ENCODE measurements at regions not wholly inside any gene's neighbourhood (a gene's known extent, or its start where the extent isn't known, plus 50 kb on each side); places are given as distances from the start of the nearest gene placed in this dataset.
"Not testable (repeated sequence)": the region's sequence is repeated elsewhere in the genome, so short reads cannot be mapped to it uniquely, and the experiment has no call there.

DNA sequence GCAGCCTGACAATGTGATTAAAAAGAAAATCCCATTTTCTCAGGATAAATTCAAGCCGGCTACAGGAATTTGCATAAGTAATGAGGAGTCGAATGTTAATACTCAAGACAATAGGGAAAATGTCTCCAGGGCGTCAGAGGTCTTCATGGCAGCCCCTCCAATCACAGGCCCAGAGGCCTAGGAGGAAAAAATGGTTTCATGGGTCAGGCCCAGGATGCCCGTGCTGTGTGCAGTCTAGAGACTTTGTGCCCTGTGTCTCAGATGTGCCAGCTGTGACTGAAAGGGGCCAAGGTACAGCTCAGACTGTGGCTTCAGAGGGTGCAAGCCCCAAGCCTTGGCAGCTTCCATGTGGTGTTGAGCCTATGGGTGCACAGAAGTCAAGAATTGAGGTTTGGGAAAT, 66.3 kb upstream of the AGR3 start:
- H3K4me3 ChIP-seq (ENCODE audit: low read length in 3 of 3); H3K9me3 ChIP-seq (ENCODE audit: control insufficient read depth in 3 of 3, low read length in 3 of 3); H3K36me3 ChIP-seq (ENCODE audit: control insufficient read depth in 3 of 3, insufficient read depth in 3 of 3, low read length in 3 of 3); H3K4me1 ChIP-seq (ENCODE audit: control insufficient read depth in 3 of 3, insufficient read depth in 3 of 3, low read length in 3 of 3); H3K27me3 ChIP-seq (ENCODE audit: control insufficient read depth in 3 of 3, insufficient read depth in 3 of 3, low read length in 3 of 3); H3K27ac ChIP-seq (ENCODE audit: low read depth, low read length); H3K9ac ChIP-seq (ENCODE audit: low read depth in 1 of 3, low read length in 3 of 3): not testable (repeated sequence)

GRCh38 chr7:16951483-16952080, 69.8 kb upstream of the AGR3 start:
- H3K9me3 ChIP-seq (ENCODE audit: control insufficient read depth in 3 of 3, low read length in 3 of 3): no peaks in the 10 kb centered on the region
- H3K36me3 ChIP-seq (ENCODE audit: control insufficient read depth in 3 of 3, insufficient read depth in 3 of 3, low read length in 3 of 3): no peaks in the 10 kb centered on the region
- H3K27ac ChIP-seq (ENCODE audit: low read depth, low read length): no peak overlapping the region
- H3K4me3 ChIP-seq (ENCODE audit: low read length in 3 of 3): no peak overlapping the region
- no peaks in the 10 kb centered on the region for H3K27me3 ChIP-seq (ENCODE audit: control insufficient read depth in 3 of 3, insufficient read depth in 3 of 3, low read length in 3 of 3)
- H3K9ac ChIP-seq (ENCODE audit: low read depth in 1 of 3, low read length in 3 of 3): no peak overlapping the region
- peaks cover 0 to 5% (median 5%) of the 10 kb centered on the region in 3 donors for H3K4me1 ChIP-seq (ENCODE audit: control insufficient read depth in 3 of 3, insufficient read depth in 3 of 3, low read length in 3 of 3)

DNA sequence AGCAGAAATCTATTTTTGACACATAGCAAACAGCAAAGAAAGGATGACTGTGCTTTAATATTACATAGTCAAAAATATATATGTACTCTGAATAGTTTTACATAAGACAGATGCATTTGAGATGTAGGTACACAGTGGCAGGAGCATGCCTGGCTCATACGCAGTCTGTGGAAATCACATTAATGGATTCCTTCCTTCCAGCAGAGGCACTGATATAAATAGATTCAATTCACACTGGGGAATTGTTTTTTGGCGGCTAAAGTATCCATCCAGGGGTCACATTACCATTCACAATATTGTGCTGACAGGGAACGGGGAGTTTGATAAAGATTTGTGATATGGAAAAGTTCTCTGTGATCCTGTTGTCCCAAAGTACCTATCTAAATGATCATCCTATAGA, 72.5 kb upstream of the AGR3 start:
- no peaks in the 10 kb centered on the region for H3K27me3 ChIP-seq (ENCODE audit: control insufficient read depth in 3 of 3, insufficient read depth in 3 of 3, low read length in 3 of 3)
- H3K36me3 ChIP-seq (ENCODE audit: control insufficient read depth in 3 of 3, insufficient read depth in 3 of 3, low read length in 3 of 3): no peaks in the 10 kb centered on the region
- no peaks in the 10 kb centered on the region for H3K9me3 ChIP-seq (ENCODE audit: control insufficient read depth in 3 of 3, low read length in 3 of 3)
- H3K27ac ChIP-seq (ENCODE audit: low read depth, low read length): no peak overlapping the region
- no peak overlapping the region for H3K9ac ChIP-seq (ENCODE audit: low read depth in 1 of 3, low read length in 3 of 3)
- peaks cover 0 to 5% (median 5%) of the 10 kb centered on the region in 3 donors for H3K4me1 ChIP-seq (ENCODE audit: control insufficient read depth in 3 of 3, insufficient read depth in 3 of 3, low read length in 3 of 3)
- H3K4me3 ChIP-seq (ENCODE audit: low read length in 3 of 3): no peak overlapping the region

DNA sequence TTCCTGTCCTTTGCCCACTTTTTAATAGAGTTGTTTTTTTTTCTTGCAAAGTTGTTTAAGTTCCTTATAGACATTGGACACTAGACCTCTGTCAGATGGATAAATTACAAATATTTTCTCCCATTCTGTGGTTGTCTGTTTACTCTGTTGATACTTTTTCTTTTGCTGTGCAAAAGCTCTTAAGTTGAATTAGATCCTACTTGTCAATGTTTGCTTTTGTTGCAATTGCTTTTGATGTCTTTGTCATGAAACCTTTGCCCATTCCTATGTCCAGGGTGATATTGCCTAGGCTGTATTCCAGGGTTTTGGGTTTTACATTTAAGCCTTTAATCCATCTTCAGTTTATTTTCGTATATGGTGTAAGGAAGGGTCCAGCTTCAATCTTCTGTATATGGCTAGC, 76.9 kb upstream of the AGR3 start:
- Histone ChIP-seq H3K9me3 (ENCODE audit: control insufficient read depth in 3 of 3, low read length in 3 of 3) (no peaks in the 10 kb centered on the region), H3K27ac (ENCODE audit: low read depth, low read length) (no peak overlapping the region)

GRCh38 chr7:16960337-16960965, 78.7 kb upstream of the AGR3 start:
- Histone ChIP-seq H3K27me3 (ENCODE audit: control insufficient read depth in 3 of 3, insufficient read depth in 3 of 3, low read length in 3 of 3) (no peaks in the 10 kb centered on the region), H3K4me1 (ENCODE audit: control insufficient read depth in 3 of 3, insufficient read depth in 3 of 3, low read length in 3 of 3) (no peaks in the 10 kb centered on the region), H3K27ac (ENCODE audit: low read depth, low read length) (no peak overlapping the region), H3K9ac (ENCODE audit: low read depth in 1 of 3, low read length in 3 of 3) (no peak overlapping the region), H3K4me3 (ENCODE audit: low read length in 3 of 3) (no peak overlapping the region), H3K9me3 (ENCODE audit: control insufficient read depth in 3 of 3, low read length in 3 of 3) (no peaks in the 10 kb centered on the region), H3K36me3 (ENCODE audit: control insufficient read depth in 3 of 3, insufficient read depth in 3 of 3, low read length in 3 of 3) (no peaks in the 10 kb centered on the region)

More for the DNA sequence above, 76.9 kb upstream of the AGR3 start:
- no peak overlapping the region for H3K9ac ChIP-seq (ENCODE audit: low read depth in 1 of 3, low read length in 3 of 3)
- H3K4me3 ChIP-seq (ENCODE audit: low read length in 3 of 3): no peak overlapping the region
- no peaks in the 10 kb centered on the region for H3K36me3 ChIP-seq (ENCODE audit: control insufficient read depth in 3 of 3, insufficient read depth in 3 of 3, low read length in 3 of 3)
- H3K27me3 ChIP-seq (ENCODE audit: control insufficient read depth in 3 of 3, insufficient read depth in 3 of 3, low read length in 3 of 3): no peaks in the 10 kb centered on the region
- H3K4me1 ChIP-seq (ENCODE audit: control insufficient read depth in 3 of 3, insufficient read depth in 3 of 3, low read length in 3 of 3): peaks cover 0 to 5% (median 5%) of the 10 kb centered on the region in 3 donors

GRCh38 chr7:16961641-16962040, 79.9 kb upstream of the AGR3 start:
- no peak overlapping the region for H3K9ac ChIP-seq (ENCODE audit: low read depth in 1 of 3, low read length in 3 of 3)
- no peaks in the 10 kb centered on the region for H3K27me3 ChIP-seq (ENCODE audit: control insufficient read depth in 3 of 3, insufficient read depth in 3 of 3, low read length in 3 of 3)
- H3K4me3 ChIP-seq (ENCODE audit: low read length in 3 of 3): no peak overlapping the region
- H3K9me3 ChIP-seq (ENCODE audit: control insufficient read depth in 3 of 3, low read length in 3 of 3): no peaks in the 10 kb centered on the region
- no peak overlapping the region for H3K27ac ChIP-seq (ENCODE audit: low read depth, low read length)
- H3K36me3 ChIP-seq (ENCODE audit: control insufficient read depth in 3 of 3, insufficient read depth in 3 of 3, low read length in 3 of 3): no peaks in the 10 kb centered on the region
- H3K4me1 ChIP-seq (ENCODE audit: control insufficient read depth in 3 of 3, insufficient read depth in 3 of 3, low read length in 3 of 3): no peaks in the 10 kb centered on the region

GRCh38 chr7:16963044-16963443, 81.3 kb upstream of the AGR3 start:
- Histone ChIP-seq H3K9ac (ENCODE audit: low read depth in 1 of 3, low read length in 3 of 3) (no peak overlapping the region), H3K4me3 (ENCODE audit: low read length in 3 of 3) (no peak overlapping the region), H3K9me3 (ENCODE audit: control insufficient read depth in 3 of 3, low read length in 3 of 3) (no peaks in the 10 kb centered on the region), H3K27ac (ENCODE audit: low read depth, low read length) (no peak overlapping the region), H3K4me1 (ENCODE audit: control insufficient read depth in 3 of 3, insufficient read depth in 3 of 3, low read length in 3 of 3) (no peaks in the 10 kb centered on the region), H3K27me3 (ENCODE audit: control insufficient read depth in 3 of 3, insufficient read depth in 3 of 3, low read length in 3 of 3) (no peaks in the 10 kb centered on the region), H3K36me3 (ENCODE audit: control insufficient read depth in 3 of 3, insufficient read depth in 3 of 3, low read length in 3 of 3) (no peaks in the 10 kb centered on the region)

- not testable (repeated sequence) for H3K9ac ChIP-seq (ENCODE audit: low read depth in 1 of 3, low read length in 3 of 3); H3K4me1 ChIP-seq (ENCODE audit: control insufficient read depth in 3 of 3, insufficient read depth in 3 of 3, low read length in 3 of 3); H3K27me3 ChIP-seq (ENCODE audit: control insufficient read depth in 3 of 3, insufficient read depth in 3 of 3, low read length in 3 of 3); H3K9me3 ChIP-seq (ENCODE audit: control insufficient read depth in 3 of 3, low read length in 3 of 3); H3K4me3 ChIP-seq (ENCODE audit: low read length in 3 of 3); H3K27ac ChIP-seq (ENCODE audit: low read depth, low read length); H3K36me3 ChIP-seq (ENCODE audit: control insufficient read depth in 3 of 3, insufficient read depth in 3 of 3, low read length in 3 of 3)
Observed at GRCh38 chr7:16965697-16966096, 83.9 kb upstream of the AGR3 start.

GRCh38 chr7:16967300-16967811, 85.6 kb upstream of the AGR3 start:
- Histone ChIP-seq H3K9me3 (ENCODE audit: control insufficient read depth in 3 of 3, low read length in 3 of 3) (peaks cover 0 to 2% (median 0%) of the 10 kb centered on the region in 3 donors), H3K4me3 (ENCODE audit: low read length in 3 of 3) (no peak overlapping the region), H3K4me1 (ENCODE audit: control insufficient read depth in 3 of 3, insufficient read depth in 3 of 3, low read length in 3 of 3) (peaks cover 0 to 2% (median 0%) of the 10 kb centered on the region in 3 donors), H3K36me3 (ENCODE audit: control insufficient read depth in 3 of 3, insufficient read depth in 3 of 3, low read length in 3 of 3) (no peaks in the 10 kb centered on the region), H3K27ac (ENCODE audit: low read depth, low read length) (no peak overlapping the region), H3K27me3 (ENCODE audit: control insufficient read depth in 3 of 3, insufficient read depth in 3 of 3, low read length in 3 of 3) (no peaks in the 10 kb centered on the region), H3K9ac (ENCODE audit: low read depth in 1 of 3, low read length in 3 of 3) (no peak overlapping the region)

DNA sequence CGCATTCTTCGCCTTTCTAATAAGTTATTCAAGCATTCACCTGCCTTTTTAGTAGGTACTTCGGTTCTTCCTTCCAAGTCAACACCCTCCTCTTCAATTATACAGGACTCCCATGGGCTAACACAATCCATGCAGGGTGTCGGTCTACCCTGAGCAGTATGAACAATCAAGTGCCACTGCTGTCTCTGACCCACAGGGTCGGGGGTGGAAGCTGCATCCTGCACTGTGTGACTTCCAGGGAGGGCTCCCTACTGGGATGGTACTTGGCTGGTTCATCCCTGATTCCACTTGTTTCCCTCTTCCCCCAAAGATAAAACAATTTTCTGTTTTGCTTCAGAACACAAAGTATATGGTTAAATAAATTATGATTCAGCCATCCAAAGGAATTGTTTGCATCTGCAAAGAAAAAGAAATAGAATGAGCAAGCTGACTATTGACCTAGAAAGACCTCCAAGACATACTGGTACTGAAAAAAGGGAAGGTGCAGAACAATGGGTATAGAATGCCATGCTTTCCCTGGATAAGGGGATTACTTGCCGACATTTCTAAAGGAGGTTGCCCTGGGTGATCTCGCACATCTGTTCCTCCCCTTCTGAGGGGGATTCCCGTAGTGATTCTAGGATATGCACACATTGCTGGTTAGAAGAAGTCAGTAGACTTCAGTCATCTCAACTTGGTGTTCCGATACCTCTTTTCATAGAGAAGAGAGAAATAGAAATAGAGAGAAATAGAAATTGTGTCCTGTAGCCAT, 89.1 kb upstream of the AGR3 start:
- H3K9me3 ChIP-seq (ENCODE audit: control insufficient read depth in 3 of 3, low read length in 3 of 3): peaks cover 0 to 2% (median 0%) of the 10 kb centered on the region in 3 donors
- H3K9ac ChIP-seq (ENCODE audit: low read depth in 1 of 3, low read length in 3 of 3): no peak overlapping the region
- H3K4me3 ChIP-seq (ENCODE audit: low read length in 3 of 3): no peak overlapping the region
- no peak overlapping the region for H3K27ac ChIP-seq (ENCODE audit: low read depth, low read length)
- peaks cover 0 to 2% (median 0%) of the 10 kb centered on the region in 3 donors for H3K4me1 ChIP-seq (ENCODE audit: control insufficient read depth in 3 of 3, insufficient read depth in 3 of 3, low read length in 3 of 3)
- no peaks in the 10 kb centered on the region for H3K27me3 ChIP-seq (ENCODE audit: control insufficient read depth in 3 of 3, insufficient read depth in 3 of 3, low read length in 3 of 3)
- no peaks in the 10 kb centered on the region for H3K36me3 ChIP-seq (ENCODE audit: control insufficient read depth in 3 of 3, insufficient read depth in 3 of 3, low read length in 3 of 3)

Data from skeletal muscle tissue (tissue), 3 donors.